Panc1 (cell line): ENCODE measurements at regions not wholly inside any gene's neighbourhood (a gene's known extent, or its start where the extent isn't known, plus 50 kb on each side); places are given as distances from the start of the nearest gene placed in this dataset.

Experiments used
- CTCF ChIP-seq: fragments of 450-650 bp; IDR thresholded peaks from 2 replicates; pipeline ENCODE4 v1.5.1; 2017; ENCODE audit warnings: mild to moderate bottlenecking
- POLR2AphosphoS5 ChIP-seq: IDR thresholded peaks from 2 replicates; pipeline ENCODE4 v1.6.1; 2012; ENCODE audit warnings: mild to moderate bottlenecking, low read depth, low read length, moderate library complexity
- SIN3A ChIP-seq: IDR thresholded peaks from 2 replicates; pipeline ENCODE4 v1.6.1; 2012; ENCODE audit warnings: low read depth, mild to moderate bottlenecking, low read length, moderate library complexity, borderline replicate concordance; ENCODE audit not compliant: insufficient read depth
- TCF7L2 ChIP-seq: IDR thresholded peaks from 2 replicates; pipeline ENCODE4 v1.6.1; 2011; ENCODE audit warnings: mild to moderate bottlenecking, low read depth, low read length, inconsistent platforms

GRCh38 chr4:123485601-123486000, 89.0 kb downstream of the SPRY1 start:
- TF ChIP-seq CTCF: no peak
- TF ChIP-seq POLR2AphosphoS5: no peak
- no peak for TF ChIP-seq TCF7L2
- TF ChIP-seq SIN3A: no peak
